H1 (cell line): ENCODE measurements at regions not wholly inside any gene's neighbourhood (a gene's known extent, or its start where the extent isn't known, plus 50 kb on each side); places are given as distances from the start of the nearest gene placed in this dataset.

Source experiments
- CEBPB ChIP-seq: IDR thresholded peaks from 2 replicates; pipeline ENCODE4 v1.6.1; 2012; ENCODE audit warnings: low read depth, low read length
- CHD1 ChIP-seq: IDR thresholded peaks from 2 replicates; pipeline ENCODE4 v1.6.1; 2012; ENCODE audit warnings: low read depth, low read length, improper control_type of control experiment
- CHD7 ChIP-seq: fragments of 300-600 bp; sonication (generic); IDR thresholded peaks from 2 replicates; pipeline ENCODE4 v1.7.1; 2012; ENCODE audit warnings: low read length, moderate library complexity, mild to moderate bottlenecking, inconsistent platforms; ENCODE audit not compliant: insufficient replicate concordance
- GTF2F1 ChIP-seq: IDR thresholded peaks from 2 replicates; pipeline ENCODE4 v1.6.1; 2012; ENCODE audit warnings: low read depth, low read length, improper control_type of control experiment, borderline replicate concordance
- KDM1A ChIP-seq: fragments of 200-600, 300-600 bp; sonication (generic); IDR thresholded peaks from 2 replicates; pipeline ENCODE4 v1.7.1; 2016; ENCODE audit warnings: mild to moderate bottlenecking, low read length, borderline replicate concordance
- NANOG ChIP-seq: IDR thresholded peaks from 2 replicates; pipeline ENCODE4 v1.6.1; 2011; ENCODE audit warnings: low read length, low read depth, mild to moderate bottlenecking, inconsistent platforms; ENCODE audit not compliant: insufficient read depth, poor library complexity, severe bottlenecking
- RNF2 ChIP-seq: fragments of 200-900, 300-1000 bp; sonication (generic); IDR thresholded peaks from 2 replicates; pipeline ENCODE4 v1.7.1; 2016; ENCODE audit warnings: borderline replicate concordance, low read depth, mild to moderate bottlenecking, antibody characterized with exemption, low read length; ENCODE audit not compliant: poor library complexity, severe bottlenecking; ENCODE audit errors: missing control alignments
- SIRT6 ChIP-seq: IDR thresholded peaks from one replicate; pipeline ENCODE4 v1.7.1; 2012; ENCODE audit warnings: low read length, inconsistent platforms
- SP1 ChIP-seq: IDR thresholded peaks from 2 replicates; pipeline ENCODE4 v1.6.1; 2011; ENCODE audit warnings: low read depth, low read length
- SP2 ChIP-seq: IDR thresholded peaks from 2 replicates; pipeline ENCODE4 v1.6.1; 2012; ENCODE audit warnings: mild to moderate bottlenecking, low read length, inconsistent platforms

- TF ChIP-seq CHD7: no peak
- no peak for TF ChIP-seq SP1
- no peak for TF ChIP-seq GTF2F1
- no peak for TF ChIP-seq CEBPB
- TF ChIP-seq SP2: no peak
- no peak for TF ChIP-seq KDM1A
- TF ChIP-seq NANOG: no peak
- no peak for TF ChIP-seq SIRT6
- TF ChIP-seq CHD1: no peak
- TF ChIP-seq RNF2: no peak
These were observed 222.5 kb upstream of the IL12B start (continued) for GRCh38 chr5:159552751-159553150.
